GM23338 (cell line): ENCODE measurements at regions not wholly inside any gene's neighbourhood (a gene's known extent, or its start where the extent isn't known, plus 50 kb on each side); places are given as distances from the start of the nearest gene placed in this dataset.

Experiments
- CREB1 ChIP-seq: fragments of 250-450 bp; sonication (Bioruptor Pico); IDR thresholded peaks from 2 replicates; pipeline ENCODE4 v1.5.0; 2020; ENCODE audit warnings: low read depth, mild to moderate bottlenecking, moderate library complexity
- ETS1 ChIP-seq: IDR thresholded peaks from 2 replicates; pipeline ENCODE4 v1.6.1; 2016; ENCODE audit warnings: antibody characterized with exemption
- EZH2phosphoT487 ChIP-seq: fragments of 200-600 bp; sonication (generic); IDR thresholded peaks from one replicate; pipeline ENCODE4 v1.8.1; 2018; ENCODE audit warnings: antibody characterized with exemption; ENCODE audit not compliant: unreplicated experiment
- JUNB ChIP-seq: IDR thresholded peaks from one replicate; pipeline ENCODE4 v1.6.1; 2016; ENCODE audit warnings: antibody characterized with exemption; ENCODE audit not compliant: unreplicated experiment
- POLR2AphosphoS5 ChIP-seq: IDR thresholded peaks from 2 replicates; pipeline ENCODE4 v1.6.1; 2016; ENCODE audit warnings: antibody characterized with exemption, low read depth
- REST ChIP-seq: IDR thresholded peaks from one replicate; pipeline ENCODE4 v1.6.1; 2018; ENCODE audit warnings: antibody characterized with exemption; ENCODE audit not compliant: unreplicated experiment
- STAT1 ChIP-seq: IDR thresholded peaks from one replicate; pipeline ENCODE4 v1.6.1; 2016; ENCODE audit warnings: antibody characterized with exemption; ENCODE audit not compliant: unreplicated experiment
- ZNF114 ChIP-seq: fragments of 250-450 bp; sonication (Bioruptor Pico); IDR thresholded peaks from 2 replicates; pipeline ENCODE4 v1.5.0; 2020; ENCODE audit warnings: mild to moderate bottlenecking, moderate library complexity
- ZNF331 ChIP-seq: fragments of 250-450 bp; sonication (Bioruptor Pico); IDR thresholded peaks from 2 replicates; pipeline ENCODE4 v1.5.0; 2020; ENCODE audit warnings: low read depth, mild to moderate bottlenecking, moderate library complexity
- TF ChIP-seq, protein P1 (sequence below): fragments of 250-450 bp; sonication (Bioruptor Pico); IDR thresholded peaks from 2 replicates; pipeline ENCODE4 v1.5.0; 2020; ENCODE audit warnings: mild to moderate bottlenecking, moderate library complexity

DNA sequence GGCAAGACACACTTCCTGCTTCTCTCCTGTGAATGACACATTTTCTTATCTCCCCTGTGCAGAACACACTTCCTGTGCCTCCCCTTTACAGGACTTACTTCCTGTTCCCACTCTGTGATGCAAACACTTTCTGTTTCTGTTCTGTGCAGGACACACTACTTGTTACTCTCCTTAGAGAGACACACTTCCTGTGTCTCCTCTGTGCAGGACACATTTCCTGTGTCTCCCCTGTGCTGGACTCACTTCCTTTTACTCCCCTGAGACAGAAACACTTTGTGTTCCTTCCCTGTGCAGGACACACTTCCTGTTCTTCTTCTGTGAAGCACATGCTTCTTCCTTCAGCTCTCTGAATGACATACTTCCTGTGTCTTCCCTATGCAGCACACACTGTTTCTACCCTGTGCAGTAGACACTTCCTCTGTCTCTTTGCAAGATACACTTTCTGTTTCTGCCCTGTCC, 485.4 kb upstream of the USP9Y start (continued):
- TF ChIP-seq, protein P1, sequence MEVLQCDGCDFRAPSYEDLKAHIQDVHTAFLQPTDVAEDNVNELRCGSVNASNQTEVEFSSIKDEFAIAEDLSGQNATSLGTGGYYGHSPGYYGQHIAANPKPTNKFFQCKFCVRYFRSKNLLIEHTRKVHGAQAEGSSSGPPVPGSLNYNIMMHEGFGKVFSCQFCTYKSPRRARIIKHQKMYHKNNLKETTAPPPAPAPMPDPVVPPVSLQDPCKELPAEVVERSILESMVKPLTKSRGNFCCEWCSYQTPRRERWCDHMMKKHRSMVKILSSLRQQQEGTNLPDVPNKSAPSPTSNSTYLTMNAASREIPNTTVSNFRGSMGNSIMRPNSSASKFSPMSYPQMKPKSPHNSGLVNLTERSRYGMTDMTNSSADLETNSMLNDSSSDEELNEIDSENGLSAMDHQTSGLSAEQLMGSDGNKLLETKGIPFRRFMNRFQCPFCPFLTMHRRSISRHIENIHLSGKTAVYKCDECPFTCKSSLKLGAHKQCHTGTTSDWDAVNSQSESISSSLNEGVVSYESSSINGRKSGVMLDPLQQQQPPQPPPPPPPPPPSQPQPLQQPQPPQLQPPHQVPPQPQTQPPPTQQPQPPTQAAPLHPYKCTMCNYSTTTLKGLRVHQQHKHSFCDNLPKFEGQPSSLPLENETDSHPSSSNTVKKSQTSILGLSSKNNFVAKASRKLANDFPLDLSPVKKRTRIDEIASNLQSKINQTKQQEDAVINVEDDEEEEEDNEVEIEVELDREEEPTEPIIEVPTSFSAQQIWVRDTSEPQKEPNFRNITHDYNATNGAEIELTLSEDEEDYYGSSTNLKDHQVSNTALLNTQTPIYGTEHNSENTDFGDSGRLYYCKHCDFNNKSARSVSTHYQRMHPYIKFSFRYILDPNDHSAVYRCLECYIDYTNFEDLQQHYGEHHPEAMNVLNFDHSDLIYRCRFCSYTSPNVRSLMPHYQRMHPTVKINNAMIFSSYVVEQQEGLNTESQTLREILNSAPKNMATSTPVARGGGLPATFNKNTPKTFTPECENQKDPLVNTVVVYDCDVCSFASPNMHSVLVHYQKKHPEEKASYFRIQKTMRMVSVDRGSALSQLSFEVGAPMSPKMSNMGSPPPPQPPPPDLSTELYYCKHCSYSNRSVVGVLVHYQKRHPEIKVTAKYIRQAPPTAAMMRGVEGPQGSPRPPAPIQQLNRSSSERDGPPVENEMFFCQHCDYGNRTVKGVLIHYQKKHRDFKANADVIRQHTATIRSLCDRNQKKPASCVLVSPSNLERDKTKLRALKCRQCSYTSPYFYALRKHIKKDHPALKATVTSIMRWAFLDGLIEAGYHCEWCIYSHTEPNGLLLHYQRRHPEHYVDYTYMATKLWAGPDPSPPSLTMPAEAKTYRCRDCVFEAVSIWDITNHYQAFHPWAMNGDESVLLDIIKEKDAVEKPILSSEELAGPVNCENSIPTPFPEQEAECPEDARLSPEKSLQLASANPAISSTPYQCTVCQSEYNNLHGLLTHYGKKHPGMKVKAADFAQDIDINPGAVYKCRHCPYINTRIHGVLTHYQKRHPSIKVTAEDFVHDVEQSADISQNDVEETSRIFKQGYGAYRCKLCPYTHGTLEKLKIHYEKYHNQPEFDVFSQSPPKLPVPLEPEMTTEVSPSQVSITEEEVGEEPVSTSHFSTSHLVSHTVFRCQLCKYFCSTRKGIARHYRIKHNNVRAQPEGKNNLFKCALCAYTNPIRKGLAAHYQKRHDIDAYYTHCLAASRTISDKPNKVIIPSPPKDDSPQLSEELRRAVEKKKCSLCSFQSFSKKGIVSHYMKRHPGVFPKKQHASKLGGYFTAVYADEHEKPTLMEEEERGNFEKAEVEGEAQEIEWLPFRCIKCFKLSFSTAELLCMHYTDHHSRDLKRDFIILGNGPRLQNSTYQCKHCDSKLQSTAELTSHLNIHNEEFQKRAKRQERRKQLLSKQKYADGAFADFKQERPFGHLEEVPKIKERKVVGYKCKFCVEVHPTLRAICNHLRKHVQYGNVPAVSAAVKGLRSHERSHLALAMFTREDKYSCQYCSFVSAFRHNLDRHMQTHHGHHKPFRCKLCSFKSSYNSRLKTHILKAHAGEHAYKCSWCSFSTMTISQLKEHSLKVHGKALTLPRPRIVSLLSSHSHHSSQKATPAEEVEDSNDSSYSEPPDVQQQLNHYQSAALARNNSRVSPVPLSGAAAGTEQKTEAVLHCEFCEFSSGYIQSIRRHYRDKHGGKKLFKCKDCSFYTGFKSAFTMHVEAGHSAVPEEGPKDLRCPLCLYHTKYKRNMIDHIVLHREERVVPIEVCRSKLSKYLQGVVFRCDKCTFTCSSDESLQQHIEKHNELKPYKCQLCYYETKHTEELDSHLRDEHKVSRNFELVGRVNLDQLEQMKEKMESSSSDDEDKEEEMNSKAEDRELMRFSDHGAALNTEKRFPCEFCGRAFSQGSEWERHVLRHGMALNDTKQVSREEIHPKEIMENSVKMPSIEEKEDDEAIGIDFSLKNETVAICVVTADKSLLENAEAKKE (CRISPR knock-in tag) = no peak
- TF ChIP-seq REST (no peak), POLR2AphosphoS5 (no peak), ZNF114 (CRISPR knock-in tag) (no peak), ZNF331 (CRISPR knock-in tag) (no peak), EZH2phosphoT487 (no peak), JUNB (no peak), STAT1 (no peak), ETS1 (no peak), CREB1 (no peak)
